Adrenal gland (tissue), 5 donors: ENCODE measurements at regions not wholly inside any gene's neighbourhood (a gene's known extent, or its start where the extent isn't known, plus 50 kb on each side); places are given as distances from the start of the nearest gene placed in this dataset.

Experiments
- CTCF ChIP-seq, 6 experiments: fragments of 450-650 bp in 4 of 6; fragments of 200-600 bp in 2 of 6; sonication (generic) in 1 of 6; IDR thresholded peaks; 1 replicate in 5 of 6; 2 replicates in 1 of 6; pipeline versions ENCODE4 v1.5.1 to v1.8.0; 2016 to 2021; ENCODE audit warnings: antibody characterized with exemption in 6 of 6, mild to moderate bottlenecking in 2 of 6, moderate library complexity in 1 of 6
- POLR2A ChIP-seq, 2 donors: fragments of 450-650 bp; IDR thresholded peaks; one replicate each; pipeline ENCODE4 v1.6.1; 2017; ENCODE audit warnings: antibody characterized with exemption in 2 of 2, mild to moderate bottlenecking in 2 of 2, moderate library complexity in 1 of 2
- donor health status: DM: no; HTN: no; CAD: no.

GRCh38 chr17:53629188-53629587 is 193.5 kb upstream of the KIF2B start:
- TF ChIP-seq CTCF (IDR thresholded peaks at IDR 0.05): no peak
- no peak for TF ChIP-seq POLR2A (IDR thresholded peaks at IDR 0.05)
